Activated CD8-positive, alpha-beta memory T cell treated with anti-CD3 and anti-CD28 coated beads, Interleukin-2, amount 50 U/mL, for 24 hours (primary cell): ENCODE measurements at regions not wholly inside any gene's neighbourhood (a gene's known extent, or its start where the extent isn't known, plus 50 kb on each side); places are given as distances from the start of the nearest gene placed in this dataset.
"Not testable (repeated sequence)": the region's sequence is repeated elsewhere in the genome, so short reads cannot be mapped to it uniquely, and the experiment has no call there.

Source experiments
- DNase-seq: peaks from one replicate; pipeline ENCODE4 v3.0.0-alpha.2; 2020; ENCODE audit errors: extremely low read depth

- DNase-seq, result no peak
These were observed 204.8 kb upstream of the COX10 start for GRCh38 chr17:13864521-13864920.

GRCh38 chr17:13865650-13866049 is 203.7 kb upstream of the COX10 start:
- no peak for DNase-seq

- no peak for DNase-seq
These were observed 199.9 kb upstream of the COX10 start for GRCh38 chr17:13869331-13869940.

GRCh38 chr17:13871261-13871660 is 198.0 kb upstream of the COX10 start:
- DNase-seq, result no peak

GRCh38 chr17:13874134-13874533 is 195.2 kb upstream of the COX10 start:
- DNase-seq, result no peak

GRCh38 chr17:13874817-13875216 is 194.5 kb upstream of the COX10 start:
- DNase-seq, result no peak

GRCh38 chr17:13879961-13880466 is 189.3 kb upstream of the COX10 start:
- no peak for DNase-seq

- DNase-seq, result no peak
These were observed 185.6 kb upstream of the COX10 start for GRCh38 chr17:13883659-13884058.

- DNase-seq, result no peak
These were observed 185.0 kb upstream of the COX10 start for GRCh38 chr17:13884347-13884746.

GRCh38 chr17:13885550-13885949 is 183.8 kb upstream of the COX10 start:
- DNase-seq, result no peak

GRCh38 chr17:13885953-13886889 is 183.1 kb upstream of the COX10 start:
- no peak for DNase-seq

GRCh38 chr17:13888056-13888609 is 181.2 kb upstream of the COX10 start:
- DNase-seq, result no peak

GRCh38 chr17:13908971-13909370 is 160.3 kb upstream of the COX10 start:
- not testable (repeated sequence) for DNase-seq

- DNase-seq, result no peak
These were observed 159.3 kb upstream of the COX10 start for GRCh38 chr17:13909901-13910519.

GRCh38 chr17:13917634-13918033 is 151.7 kb upstream of the COX10 start:
- DNase-seq, result no peak

GRCh38 chr17:13918247-13918646 is 151.1 kb upstream of the COX10 start:
- DNase-seq, result no peak

GRCh38 chr17:13919818-13920217 is 149.5 kb upstream of the COX10 start:
- no peak for DNase-seq

- DNase-seq, result no peak
These were observed 148.9 kb upstream of the COX10 start for GRCh38 chr17:13920413-13920812.

GRCh38 chr17:13921841-13922776 is 147.2 kb upstream of the COX10 start:
- no peak for DNase-seq

- DNase-seq, result no peak
These were observed 146.4 kb upstream of the COX10 start for GRCh38 chr17:13922885-13923284.

- no peak for DNase-seq
These were observed 143.7 kb upstream of the COX10 start for GRCh38 chr17:13925579-13925978.
